HepG2 (cell line): ENCODE measurements at regions not wholly inside any gene's neighbourhood (a gene's known extent, or its start where the extent isn't known, plus 50 kb on each side); places are given as distances from the start of the nearest gene placed in this dataset.

Source experiments
- EHMT2 ChIP-seq: fragments of 200-600 bp; sonication (generic); IDR thresholded peaks from 2 replicates; pipeline ENCODE4 v1.7.0; 2017; ENCODE audit warnings: antibody characterized with exemption, low read depth, low read length, borderline replicate concordance
- ETV6 ChIP-seq: sonication (generic); formaldehyde crosslinking; conservative IDR thresholded peaks from 2 replicates; pipeline ENCODE4 v1.4.0; 2020; ENCODE audit warnings: missing genetic modification reagents
- POGZ ChIP-seq: sonication (generic); formaldehyde crosslinking; IDR thresholded peaks from 2 replicates; pipeline ENCODE4 v1.4.0; 2020; ENCODE audit warnings: mild to moderate bottlenecking, missing genetic modification reagents
- SKIL ChIP-seq: sonication (generic); formaldehyde crosslinking; IDR thresholded peaks from 2 replicates; pipeline ENCODE4 v1.8.0; 2022; ENCODE audit warnings: missing genetic modification reagents, mild to moderate bottlenecking, moderate library complexity, borderline replicate concordance
- SMAD9 ChIP-seq: sonication (generic); formaldehyde crosslinking; IDR thresholded peaks from 2 replicates; pipeline ENCODE4 v1.5.1; 2020; ENCODE audit warnings: mild to moderate bottlenecking, missing genetic modification reagents
- SMYD3 ChIP-seq: sonication (generic); formaldehyde crosslinking; IDR thresholded peaks from 2 replicates; pipeline ENCODE4 v1.8.1; 2023; ENCODE audit warnings: mild to moderate bottlenecking, missing genetic modification reagents
- SP140L ChIP-seq: sonication (generic); formaldehyde crosslinking; IDR thresholded peaks from 2 replicates; pipeline ENCODE4 v1.4.0; 2020; ENCODE audit warnings: missing genetic modification reagents, borderline replicate concordance
- TRAFD1 ChIP-seq: sonication (generic); formaldehyde crosslinking; IDR thresholded peaks from 2 replicates; pipeline ENCODE4 v1.5.1; 2020; ENCODE audit warnings: missing genetic modification reagents, mild to moderate bottlenecking, borderline replicate concordance
- ZBTB21 ChIP-seq: sonication (generic); formaldehyde crosslinking; IDR thresholded peaks from 2 replicates; pipeline ENCODE4 v1.4.0; 2020; ENCODE audit warnings: missing genetic modification reagents
- ZFY ChIP-seq: sonication (generic); formaldehyde crosslinking; IDR thresholded peaks from 2 replicates; pipeline ENCODE4 v1.4.0; 2020; ENCODE audit warnings: missing genetic modification reagents
- ZNF124 ChIP-seq: sonication (generic); formaldehyde crosslinking; IDR thresholded peaks from 2 replicates; pipeline ENCODE4 v1.4.0; 2020; ENCODE audit warnings: missing genetic modification reagents
- ZNF431 ChIP-seq: sonication (generic); formaldehyde crosslinking; IDR thresholded peaks from 2 replicates; pipeline ENCODE4 v1.9.0; 2022; ENCODE audit warnings: missing genetic modification reagents, low read depth, mild to moderate bottlenecking, borderline replicate concordance
- ZNF7 ChIP-seq: IDR thresholded peaks from 2 replicates; pipeline ENCODE4 v1.6.1; 2016; ENCODE audit warnings: missing biosample characterization, missing genetic modification reagents
- TF ChIP-seq, protein P1 (sequence below): sonication (generic); formaldehyde crosslinking; IDR thresholded peaks from 2 replicates; pipeline ENCODE4 v1.5.1; 2020; ENCODE audit warnings: missing genetic modification reagents, mild to moderate bottlenecking, borderline replicate concordance
- TF ChIP-seq, protein P2 (sequence below): sonication (generic); formaldehyde crosslinking; IDR thresholded peaks from 2 replicates; pipeline ENCODE4 v1.5.0; 2020; ENCODE audit warnings: missing genetic modification reagents
- TF ChIP-seq, protein P3 (sequence below): sonication (generic); formaldehyde crosslinking; IDR thresholded peaks from 2 replicates; pipeline ENCODE4 v1.5.0; 2020; ENCODE audit warnings: mild to moderate bottlenecking, missing genetic modification reagents
- TF ChIP-seq, protein P4 (sequence below): IDR thresholded peaks from 2 replicates; pipeline ENCODE4 v1.6.1; 2012; ENCODE audit warnings: inconsistent platforms
- TF ChIP-seq, protein P5 (sequence below): sonication (generic); formaldehyde crosslinking; IDR thresholded peaks from 2 replicates; pipeline ENCODE4 v1.8.0; 2022; ENCODE audit warnings: mild to moderate bottlenecking, missing genetic modification reagents, moderate library complexity

- TF ChIP-seq SP140L (CRISPR knock-in tag) = peak; percentile 81; the same call in 1 of the 2 replicates
- TF ChIP-seq ETV6 (CRISPR knock-in tag) = 0 out of 2 replicates have a peak, but pooled peaks have one; percentile 13
- TF ChIP-seq SKIL (CRISPR knock-in tag) = no peak; the same call in 1 of the 2 replicates
- TF ChIP-seq, protein P1, sequence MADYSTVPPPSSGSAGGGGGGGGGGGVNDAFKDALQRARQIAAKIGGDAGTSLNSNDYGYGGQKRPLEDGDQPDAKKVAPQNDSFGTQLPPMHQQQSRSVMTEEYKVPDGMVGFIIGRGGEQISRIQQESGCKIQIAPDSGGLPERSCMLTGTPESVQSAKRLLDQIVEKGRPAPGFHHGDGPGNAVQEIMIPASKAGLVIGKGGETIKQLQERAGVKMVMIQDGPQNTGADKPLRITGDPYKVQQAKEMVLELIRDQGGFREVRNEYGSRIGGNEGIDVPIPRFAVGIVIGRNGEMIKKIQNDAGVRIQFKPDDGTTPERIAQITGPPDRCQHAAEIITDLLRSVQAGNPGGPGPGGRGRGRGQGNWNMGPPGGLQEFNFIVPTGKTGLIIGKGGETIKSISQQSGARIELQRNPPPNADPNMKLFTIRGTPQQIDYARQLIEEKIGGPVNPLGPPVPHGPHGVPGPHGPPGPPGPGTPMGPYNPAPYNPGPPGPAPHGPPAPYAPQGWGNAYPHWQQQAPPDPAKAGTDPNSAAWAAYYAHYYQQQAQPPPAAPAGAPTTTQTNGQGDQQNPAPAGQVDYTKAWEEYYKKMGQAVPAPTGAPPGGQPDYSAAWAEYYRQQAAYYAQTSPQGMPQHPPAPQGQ (CRISPR knock-in tag) = no peak
- TF ChIP-seq, protein P2, sequence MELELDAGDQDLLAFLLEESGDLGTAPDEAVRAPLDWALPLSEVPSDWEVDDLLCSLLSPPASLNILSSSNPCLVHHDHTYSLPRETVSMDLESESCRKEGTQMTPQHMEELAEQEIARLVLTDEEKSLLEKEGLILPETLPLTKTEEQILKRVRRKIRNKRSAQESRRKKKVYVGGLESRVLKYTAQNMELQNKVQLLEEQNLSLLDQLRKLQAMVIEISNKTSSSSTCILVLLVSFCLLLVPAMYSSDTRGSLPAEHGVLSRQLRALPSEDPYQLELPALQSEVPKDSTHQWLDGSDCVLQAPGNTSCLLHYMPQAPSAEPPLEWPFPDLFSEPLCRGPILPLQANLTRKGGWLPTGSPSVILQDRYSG (CRISPR knock-in tag) = no peak
- no peak for TF ChIP-seq POGZ
- peak; percentile 60; the same call in 1 of the 2 replicates for TF ChIP-seq ZNF431 (CRISPR knock-in tag)
- TF ChIP-seq TRAFD1 = no peak
- TF ChIP-seq, protein P3, sequence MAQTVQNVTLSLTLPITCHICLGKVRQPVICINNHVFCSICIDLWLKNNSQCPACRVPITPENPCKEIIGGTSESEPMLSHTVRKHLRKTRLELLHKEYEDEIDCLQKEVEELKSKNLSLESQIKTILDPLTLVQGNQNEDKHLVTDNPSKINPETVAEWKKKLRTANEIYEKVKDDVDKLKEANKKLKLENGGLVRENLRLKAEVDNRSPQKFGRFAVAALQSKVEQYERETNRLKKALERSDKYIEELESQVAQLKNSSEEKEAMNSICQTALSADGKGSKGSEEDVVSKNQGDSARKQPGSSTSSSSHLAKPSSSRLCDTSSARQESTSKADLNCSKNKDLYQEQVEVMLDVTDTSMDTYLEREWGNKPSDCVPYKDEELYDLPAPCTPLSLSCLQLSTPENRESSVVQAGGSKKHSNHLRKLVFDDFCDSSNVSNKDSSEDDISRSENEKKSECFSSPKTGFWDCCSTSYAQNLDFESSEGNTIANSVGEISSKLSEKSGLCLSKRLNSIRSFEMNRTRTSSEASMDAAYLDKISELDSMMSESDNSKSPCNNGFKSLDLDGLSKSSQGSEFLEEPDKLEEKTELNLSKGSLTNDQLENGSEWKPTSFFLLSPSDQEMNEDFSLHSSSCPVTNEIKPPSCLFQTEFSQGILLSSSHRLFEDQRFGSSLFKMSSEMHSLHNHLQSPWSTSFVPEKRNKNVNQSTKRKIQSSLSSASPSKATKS (CRISPR knock-in tag) = no peak
- TF ChIP-seq SMYD3 = no peak
- TF ChIP-seq ZNF124 = 0 out of 2 replicates have a peak, but pooled peaks have one; percentile 60
- TF ChIP-seq, protein P4, sequence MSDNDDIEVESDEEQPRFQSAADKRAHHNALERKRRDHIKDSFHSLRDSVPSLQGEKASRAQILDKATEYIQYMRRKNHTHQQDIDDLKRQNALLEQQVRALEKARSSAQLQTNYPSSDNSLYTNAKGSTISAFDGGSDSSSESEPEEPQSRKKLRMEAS = peak; percentile 87
- TF ChIP-seq, protein P5, sequence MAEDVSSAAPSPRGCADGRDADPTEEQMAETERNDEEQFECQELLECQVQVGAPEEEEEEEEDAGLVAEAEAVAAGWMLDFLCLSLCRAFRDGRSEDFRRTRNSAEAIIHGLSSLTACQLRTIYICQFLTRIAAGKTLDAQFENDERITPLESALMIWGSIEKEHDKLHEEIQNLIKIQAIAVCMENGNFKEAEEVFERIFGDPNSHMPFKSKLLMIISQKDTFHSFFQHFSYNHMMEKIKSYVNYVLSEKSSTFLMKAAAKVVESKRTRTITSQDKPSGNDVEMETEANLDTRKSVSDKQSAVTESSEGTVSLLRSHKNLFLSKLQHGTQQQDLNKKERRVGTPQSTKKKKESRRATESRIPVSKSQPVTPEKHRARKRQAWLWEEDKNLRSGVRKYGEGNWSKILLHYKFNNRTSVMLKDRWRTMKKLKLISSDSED (CRISPR knock-in tag) = no peak
- no peak for TF ChIP-seq ZNF7 (CRISPR knock-in tag)
- no peak for TF ChIP-seq ZBTB21 (CRISPR knock-in tag)
- no peak for TF ChIP-seq SMAD9
- TF ChIP-seq ZFY (CRISPR knock-in tag) = peak; percentile 28
- TF ChIP-seq EHMT2 = no peak; the same call in 1 of the 2 replicates
Observed at GRCh38 chr6:28673787-28674671, 148.3 kb downstream of the GPX5 start (continued).
